Fibroblast of skin of abdomen (primary cell): ENCODE measurements at regions not wholly inside any gene's neighbourhood (a gene's known extent, or its start where the extent isn't known, plus 50 kb on each side); places are given as distances from the start of the nearest gene placed in this dataset.

Experiments
- DNase-seq: peaks from one replicate; pipeline ENCODE4 v3.0.0-alpha.2; 2013

- no peak for DNase-seq
Observed at GRCh38 chr9:87160148-87161102, 213.1 kb upstream of the GAS1 start.

GRCh38 chr9:87167161-87167560, 219.9 kb upstream of the GAS1 start:
- DNase-seq: no peak

- no peak for DNase-seq
Observed at GRCh38 chr9:87167582-87167981, 220.3 kb upstream of the GAS1 start.

- DNase-seq: no peak
Observed at GRCh38 chr9:87178302-87178701, 231.0 kb upstream of the GAS1 start.

- peak; percentile 78 for DNase-seq
Observed at GRCh38 chr9:87179553-87180340, 232.4 kb upstream of the GAS1 start.

GRCh38 chr9:87180361-87180760, 233.1 kb upstream of the GAS1 start:
- DNase-seq: no peak

GRCh38 chr9:87180841-87181240, 233.5 kb upstream of the GAS1 start:
- DNase-seq: peak; percentile 50

- DNase-seq: no peak
Observed at GRCh38 chr9:87181670-87182069, 234.4 kb upstream of the GAS1 start.

GRCh38 chr9:87184956-87185642, 237.8 kb upstream of the GAS1 start:
- DNase-seq: peak; percentile 87

- DNase-seq: no peak
Observed at GRCh38 chr9:87187656-87188055, 240.3 kb upstream of the GAS1 start.

- no peak for DNase-seq
Observed at GRCh38 chr9:87189006-87189405, 241.7 kb upstream of the GAS1 start.

GRCh38 chr9:87193151-87193550, 245.8 kb upstream of the GAS1 start:
- peak; percentile 65 for DNase-seq

- DNase-seq: peak; percentile 99
Observed at GRCh38 chr9:87193925-87194868, 246.9 kb upstream of the GAS1 start.

GRCh38 chr9:87195306-87195705, 248.0 kb upstream of the GAS1 start:
- peak; percentile 50 for DNase-seq

- DNase-seq: no peak
Observed at GRCh38 chr9:87197349-87198130, 250.2 kb upstream of the GAS1 start.

GRCh38 chr9:87198716-87199115, 251.4 kb upstream of the GAS1 start:
- DNase-seq: peak; percentile 31

- DNase-seq: no peak
Observed at GRCh38 chr9:87199278-87199677, 252.0 kb upstream of the GAS1 start.

GRCh38 chr9:87199782-87200181, 252.5 kb upstream of the GAS1 start:
- DNase-seq: no peak

GRCh38 chr9:87201351-87201751, 254.0 kb upstream of the GAS1 start:
- DNase-seq: peak; percentile 93

- peak; percentile 85 for DNase-seq
Observed at GRCh38 chr9:87206064-87206661, 258.9 kb upstream of the GAS1 start.
